HL-60 (cell line): ENCODE measurements at regions not wholly inside any gene's neighbourhood (a gene's known extent, or its start where the extent isn't known, plus 50 kb on each side); places are given as distances from the start of the nearest gene placed in this dataset.
"Not testable (repeated sequence)": the region's sequence is repeated elsewhere in the genome, so short reads cannot be mapped to it uniquely, and the experiment has no call there.

Experiments
- DNase-seq, 2 experiments: peaks; one replicate each; pipeline ENCODE4 v3.0.0-alpha.2; 2010 to 2020; ENCODE audit warnings: low read depth in 1 of 2, low spot score in 1 of 2
- H3K27ac ChIP-seq: fragments of 250-450 bp; sonication (Bioruptor Pico); replicated peaks from 2 replicates; pipeline ENCODE4 v1.5.1; 2020; ENCODE audit warnings: mild to moderate bottlenecking, moderate library complexity
- H3K27me3 ChIP-seq: fragments of 250-450 bp; sonication (Bioruptor Pico); 2 replicates; pipeline ENCODE4 v1.5.1; 2021; ENCODE audit warnings: mild to moderate bottlenecking, moderate library complexity; ENCODE audit not compliant: insufficient read depth, poor library complexity, severe bottlenecking
- H3K4me3 ChIP-seq: replicated peaks from 2 replicates; pipeline ENCODE4 v1.5.1; 2011; ENCODE audit warnings: mild to moderate bottlenecking, control low read depth, low read length; ENCODE audit not compliant: insufficient read depth
- CTCF ChIP-seq: IDR thresholded peaks from one replicate; pipeline ENCODE4 v1.5.1; 2011; ENCODE audit warnings: low read length, control low read depth, inconsistent platforms; ENCODE audit not compliant: insufficient read depth
- GABPA ChIP-seq: IDR thresholded peaks from 2 replicates; pipeline ENCODE4 v1.6.1; 2012; ENCODE audit warnings: low read depth
- POLR2AphosphoS5 ChIP-seq: IDR thresholded peaks from 2 replicates; pipeline ENCODE4 v1.6.1; 2012; ENCODE audit warnings: low read depth
- REST ChIP-seq: IDR thresholded peaks from 2 replicates; pipeline ENCODE4 v1.6.1; 2012; ENCODE audit warnings: low read depth; ENCODE audit not compliant: insufficient replicate concordance
- SPI1 ChIP-seq: IDR thresholded peaks from 2 replicates; pipeline ENCODE4 v1.6.1; 2012; ENCODE audit warnings: low read depth, mild to moderate bottlenecking, borderline replicate concordance

- no peaks in the 10 kb centered on the region for H3K27me3 ChIP-seq
- no peak overlapping the region for H3K4me3 ChIP-seq
- TF ChIP-seq SPI1 (no peak), REST (no peak), GABPA (no peak), CTCF (no peak), POLR2AphosphoS5 (no peak)
- H3K27ac ChIP-seq: no peak overlapping the region
- DNase-seq: no peak
These were observed 139.3 kb upstream of the MXRA5 start for GRCh38 chrX:3485727-3486126.

GRCh38 chrX:3479026-3479425 lies 132.6 kb upstream of the MXRA5 start:
- H3K27ac ChIP-seq: no peak overlapping the region
- no peak overlapping the region for H3K4me3 ChIP-seq
- no peak for DNase-seq
- no peaks in the 10 kb centered on the region for H3K27me3 ChIP-seq
- TF ChIP-seq REST (no peak), CTCF (no peak), POLR2AphosphoS5 (no peak), GABPA (no peak), SPI1 (no peak)

GRCh38 chrX:3476973-3477372 lies 130.5 kb upstream of the MXRA5 start:
- H3K27ac ChIP-seq: no peak overlapping the region
- no peak overlapping the region for H3K4me3 ChIP-seq
- no peak for DNase-seq
- TF ChIP-seq SPI1 (no peak), POLR2AphosphoS5 (no peak), CTCF (no peak), REST (no peak), GABPA (no peak)
- no peaks in the 10 kb centered on the region for H3K27me3 ChIP-seq

- not testable (repeated sequence) for DNase-seq, H3K4me3 ChIP-seq, H3K27ac ChIP-seq, H3K27me3 ChIP-seq
These were observed 123.8 kb upstream of the MXRA5 start for GRCh38 chrX:3470211-3470679.
